ENCODE measurements at regions not wholly inside any gene's neighbourhood (a gene's known extent, or its start where the extent isn't known, plus 50 kb on each side); places are given as distances from the start of the nearest gene placed in this dataset.

- intact Hi-C loops (cut with DNase I): no loop called here
- no peak for ATAC-seq
Observed at GRCh38 chr14:34069854-34070582, 119.1 kb upstream of the EGLN3 start.

GRCh38 chr14:34067587-34067986 is 116.7 kb upstream of the EGLN3 start:
- WGBS, 2 donors: 79 to 89% methylated on average over 3 of the region's 3 CpGs
- Histone ChIP-seq H3K4me1 (no peaks in the 10 kb centered on the region), H3K4me3 (no peak overlapping the region), H3K27ac (no peak overlapping the region), H3K27me3 (no peaks in the 10 kb centered on the region), H3K36me3 (no peaks in the 10 kb centered on the region), H3K9me3 (no peaks in the 10 kb centered on the region)
- DNase-seq (no peak), FAIRE-seq (no peak), ATAC-seq (no peak)
- TF ChIP-seq CTCF (IDR thresholded peaks at IDR 0.05): no peak
- intact Hi-C loops (cut with DNase I): no loop called here

More at GRCh38 chr14:34069854-34070582, 119.1 kb upstream of the EGLN3 start:
- TF ChIP-seq CTCF (IDR thresholded peaks at IDR 0.05): no peak
- H3K36me3 ChIP-seq: no peaks in the 10 kb centered on the region
- DNase-seq (no peak), FAIRE-seq (no peak)
- H3K27ac ChIP-seq: no peak overlapping the region
- H3K4me1 ChIP-seq: no peaks in the 10 kb centered on the region
- no peaks in the 10 kb centered on the region for H3K9me3 ChIP-seq
- no peak overlapping the region for H3K4me3 ChIP-seq
- 59 to 62% methylated on average over 3 of the region's 3 CpGs for WGBS, 2 donors
- H3K27me3 ChIP-seq: no peaks in the 10 kb centered on the region

- no peaks in the 10 kb centered on the region for H3K4me1 ChIP-seq
- H3K9me3 ChIP-seq: no peaks in the 10 kb centered on the region
- H3K27ac ChIP-seq: no peak overlapping the region
- no peak for ATAC-seq
- H3K36me3 ChIP-seq: no peaks in the 10 kb centered on the region
- no peak overlapping the region for H3K4me3 ChIP-seq
- FAIRE-seq: no peak
- DNase-seq: no peak
- H3K27me3 ChIP-seq: no peaks in the 10 kb centered on the region
- 80 to 84% methylated on average over 4 of the region's 4 CpGs for WGBS, 2 donors
- no peak for TF ChIP-seq CTCF (IDR thresholded peaks at IDR 0.05)
- intact Hi-C loops (cut with DNase I): no loop called here
Observed at GRCh38 chr14:34065690-34066391, 115.0 kb upstream of the EGLN3 start.

- no peak for DNase-seq
- no peaks in the 10 kb centered on the region for H3K9me3 ChIP-seq
- no peak for TF ChIP-seq CTCF (IDR thresholded peaks at IDR 0.05)
- H3K4me1 ChIP-seq: no peaks in the 10 kb centered on the region
- no peak overlapping the region for H3K4me3 ChIP-seq
- no peak for ATAC-seq
- no peaks in the 10 kb centered on the region for H3K27me3 ChIP-seq
- 82 to 88% methylated on average over 4 of the region's 4 CpGs for WGBS, 2 donors
- intact Hi-C loops (cut with DNase I): no loop called here
- H3K27ac ChIP-seq: no peak overlapping the region
- no peaks in the 10 kb centered on the region for H3K36me3 ChIP-seq
- no peak for FAIRE-seq
Observed at GRCh38 chr14:34065236-34065635, 114.4 kb upstream of the EGLN3 start.

GRCh38 chr14:34064349-34064748 is 113.5 kb upstream of the EGLN3 start:
- H3K4me3 ChIP-seq: no peak overlapping the region
- TF ChIP-seq CTCF (IDR thresholded peaks at IDR 0.05): no peak
- 53 to 58% methylated on average over 4 of the region's 4 CpGs for WGBS, 2 donors
- no peaks in the 10 kb centered on the region for H3K9me3 ChIP-seq
- ATAC-seq (no peak), FAIRE-seq (no peak), DNase-seq (no peak)
- intact Hi-C loops (cut with DNase I): no loop called here
- peaks cover 0 to 4% (median 0%) of the 10 kb centered on the region in 3 donors for H3K4me1 ChIP-seq
- no peaks in the 10 kb centered on the region for H3K27me3 ChIP-seq
- H3K36me3 ChIP-seq: no peaks in the 10 kb centered on the region
- no peak overlapping the region for H3K27ac ChIP-seq

All from pancreas (tissue), 10 donors.